GM12878 (cell line): ENCODE measurements at regions not wholly inside any gene's neighbourhood (a gene's known extent, or its start where the extent isn't known, plus 50 kb on each side); places are given as distances from the start of the nearest gene placed in this dataset.

ENCODE experiments used
- CEBPB ChIP-seq, 2 experiments: fragments of 150-350 bp in 1 of 2; IDR thresholded peaks; 2 replicates each; pipeline ENCODE4 v1.6.1; 2012 to 2014; ENCODE audit warnings: low read depth in 2 of 2, low read length in 2 of 2, borderline replicate concordance in 1 of 2, inconsistent platforms in 1 of 2
- CREB1 ChIP-seq: IDR thresholded peaks from 2 replicates; pipeline ENCODE4 v1.6.1; 2012; ENCODE audit warnings: low read depth, mild to moderate bottlenecking, inconsistent platforms
- CTCF ChIP-seq, 3 experiments: IDR thresholded peaks in 2 of 3; conservative IDR thresholded peaks in 1 of 3; 2 replicates each; pipeline ENCODE4 v1.5.1; 2011; ENCODE audit warnings: low read depth in 3 of 3, low read length in 3 of 3, mild to moderate bottlenecking in 3 of 3, control low read depth in 2 of 3, moderate library complexity in 2 of 3, inconsistent platforms in 1 of 3, mixed read lengths in 1 of 3; ENCODE audit not compliant: control insufficient read depth in 2 of 3, insufficient read depth in 1 of 3; ENCODE audit errors: extremely low read depth in 1 of 3
- E4F1 ChIP-seq: fragments of 450-650 bp; IDR thresholded peaks from 2 replicates; pipeline ENCODE4 v1.6.1; 2018; ENCODE audit warnings: borderline replicate concordance, mild to moderate bottlenecking; ENCODE audit not compliant: partially characterized antibody
- MAX ChIP-seq: IDR thresholded peaks from 2 replicates; pipeline ENCODE4 v1.6.1; 2012; ENCODE audit warnings: low read depth, low read length, improper control_type of control experiment
- MXI1 ChIP-seq: fragments of 150-350 bp; IDR thresholded peaks from 2 replicates; pipeline ENCODE4 v1.6.1; 2011; ENCODE audit warnings: low read depth, mild to moderate bottlenecking, inconsistent platforms, low read length, improper control_type of control experiment
- NFYB ChIP-seq: IDR thresholded peaks from 2 replicates; pipeline ENCODE4 v1.6.1; 2011; ENCODE audit warnings: low read depth, mild to moderate bottlenecking, low read length, improper control_type of control experiment, moderate library complexity; ENCODE audit not compliant: insufficient read depth
- NR2C2 ChIP-seq: IDR thresholded peaks from 2 replicates; pipeline ENCODE4 v1.6.1; 2011; ENCODE audit warnings: borderline replicate concordance, low read depth; ENCODE audit not compliant: control insufficient read depth, insufficient read length
- POLR2A ChIP-seq: IDR thresholded peaks from 2 replicates; pipeline ENCODE4 v1.6.1; 2011; ENCODE audit warnings: low read depth, mild to moderate bottlenecking, low read length
- SPI1 ChIP-seq: IDR thresholded peaks from 2 replicates; pipeline ENCODE4 v1.6.1; 2011; ENCODE audit warnings: low read depth, mild to moderate bottlenecking, low read length, moderate library complexity, borderline replicate concordance; ENCODE audit not compliant: insufficient read depth

- TF ChIP-seq CREB1 (no peak), POLR2A (no peak), MAX (no peak), MXI1 (no peak), CEBPB (IDR thresholded peaks at IDR 0.05; ENCODE audit: borderline replicate concordance in 1 of 2, low read depth in 2 of 2, low read length in 2 of 2) (no peak), NR2C2 (no peak), CTCF (IDR thresholded peaks at IDR 0.05 in 2 of 3, conservative IDR thresholded peaks at IDR 0.05 in 1 of 3; ENCODE audit: control insufficient read depth in 2 of 3, extremely low read depth in 1 of 3, insufficient read depth in 1 of 3, low read depth in 3 of 3, low read length in 3 of 3) (no peak), E4F1 (no peak), NFYB (no peak), SPI1 (no peak)
These were observed 797.7 kb upstream of the ARGLU1 start for GRCh38 chr13:107365466-107366215.
